Urothelium cell line (cell line): ENCODE measurements at regions not wholly inside any gene's neighbourhood (a gene's known extent, or its start where the extent isn't known, plus 50 kb on each side); places are given as distances from the start of the nearest gene placed in this dataset.
"Not testable (repeated sequence)": the region's sequence is repeated elsewhere in the genome, so short reads cannot be mapped to it uniquely, and the experiment has no call there.

Experiments
- DNase-seq: peaks from one replicate; pipeline ENCODE4 v3.0.0; 2011; ENCODE audit warnings: low spot score, mixed read lengths
- FAIRE-seq: peaks from 2 replicates; lab custom pipeline; 2011; peaks lifted over from hg19 to GRCh38; lab: Jason Lieb, UNC

- FAIRE-seq: no peak
- DNase-seq: no peak
Observed at GRCh38 chr10:15430969-15431771, 60.1 kb upstream of the FAM171A1 start.

DNA sequence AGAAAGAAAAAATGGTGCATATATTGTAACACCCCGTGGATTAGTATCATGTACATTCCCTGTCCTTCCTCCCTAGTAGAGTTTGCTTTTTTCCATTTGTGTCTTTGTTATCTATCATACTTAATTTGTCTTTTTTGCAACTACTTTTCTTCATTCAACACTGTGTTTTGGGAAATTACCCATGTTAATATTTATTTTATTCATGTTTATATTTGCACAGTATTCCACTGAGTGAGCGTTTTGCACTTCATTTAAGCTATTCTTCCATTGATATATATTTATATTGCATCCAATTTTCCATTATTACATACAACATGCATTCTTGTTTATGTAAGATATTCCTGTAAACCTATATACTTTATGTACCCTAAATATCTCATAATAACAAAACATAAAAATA is 57.6 kb upstream of the FAM171A1 start:
- DNase-seq: no peak

DNA sequence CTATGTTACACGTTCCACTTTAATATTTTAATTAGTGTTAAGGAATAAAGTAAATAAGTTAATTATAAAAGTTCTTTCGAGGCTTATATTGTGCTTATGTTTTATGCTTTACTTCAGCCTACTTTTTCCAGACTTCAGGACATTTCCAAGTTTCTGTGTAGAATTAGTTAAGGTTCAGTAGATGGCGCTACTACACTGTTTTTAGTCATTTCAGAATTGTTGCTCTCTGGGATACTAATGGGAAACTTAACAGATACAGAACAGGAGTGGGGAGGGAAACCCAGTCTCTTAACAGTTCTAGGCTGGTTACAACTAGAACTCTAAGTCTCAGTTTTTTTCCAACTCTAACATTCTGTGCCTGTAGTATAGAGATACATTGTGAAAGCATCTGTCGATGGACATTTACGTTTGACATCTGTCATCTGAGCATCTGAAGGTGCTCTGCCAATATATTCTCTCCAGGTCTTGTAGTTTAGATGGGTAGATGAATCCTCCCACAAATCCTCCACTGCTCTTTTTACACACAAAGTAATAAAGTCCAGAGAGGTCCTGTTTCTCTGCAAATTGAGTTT is 56.8 kb upstream of the FAM171A1 start:
- DNase-seq: peak; percentile 36
- peak; percentile 30 for FAIRE-seq

More for the DNA sequence above, 57.6 kb upstream of the FAM171A1 start:
- FAIRE-seq: no peak

DNA sequence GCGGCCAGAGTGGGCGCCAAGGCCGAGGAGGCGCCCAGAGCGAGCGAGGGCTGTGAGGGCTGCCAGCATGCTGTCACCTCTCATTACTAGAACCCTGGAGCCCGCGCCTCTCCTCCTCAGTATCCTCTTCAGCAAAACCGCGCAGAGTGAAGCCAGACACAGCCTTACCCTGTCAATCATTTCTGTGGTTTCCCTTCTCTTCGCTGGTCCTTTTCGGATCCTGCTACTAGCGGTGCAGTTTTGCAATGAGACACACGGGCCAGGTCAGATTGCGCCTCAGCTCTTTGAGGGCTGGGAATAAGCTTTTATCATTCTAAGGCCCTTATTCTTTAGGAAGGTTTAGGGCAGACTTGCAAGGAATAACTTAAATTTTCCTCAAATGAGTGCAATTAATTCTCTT is 55.5 kb upstream of the FAM171A1 start:
- FAIRE-seq (no peak), DNase-seq (no peak)

DNA sequence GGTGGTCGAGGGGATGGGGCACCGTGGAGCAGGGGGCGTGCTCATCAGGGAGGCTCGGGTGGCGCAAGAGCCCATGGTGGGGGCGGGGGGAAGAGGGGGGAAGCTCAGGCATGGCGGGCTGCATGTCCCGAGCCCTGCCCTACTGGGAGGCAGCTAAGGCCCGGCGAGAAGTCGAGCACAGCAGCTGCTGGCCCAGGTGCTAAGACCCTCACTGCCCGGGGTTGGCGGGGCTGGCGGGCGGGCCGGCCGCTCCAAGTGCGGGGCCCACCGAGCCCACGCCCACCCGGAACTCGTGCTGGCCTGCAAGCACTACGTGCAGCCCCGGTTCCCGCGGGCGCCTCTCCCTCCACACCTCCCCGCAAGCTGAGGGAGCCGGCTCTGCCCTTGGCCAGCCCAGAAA is 55.0 kb upstream of the FAM171A1 start:
- no peak for FAIRE-seq
- DNase-seq: no peak

- FAIRE-seq, DNase-seq: not testable (repeated sequence)
Observed at GRCh38 chr10:15421875-15422274, 50.8 kb upstream of the FAM171A1 start.
